Nephron (organoid): ENCODE measurements at regions not wholly inside any gene's neighbourhood (a gene's known extent, or its start where the extent isn't known, plus 50 kb on each side); places are given as distances from the start of the nearest gene placed in this dataset.

Experiments used
- H3K27ac Mint-ChIP-seq, 3 experiments: 2 replicates each; pipeline ENCODE4 v1.8.0; 2020; ENCODE audit warnings: mixed read lengths in 3 of 3, mild to moderate bottlenecking in 2 of 3, moderate library complexity in 1 of 3
- H3K27me3 Mint-ChIP-seq: 2 replicates; pipeline ENCODE4 v1.8.0; 2021; ENCODE audit warnings: low read depth, mild to moderate bottlenecking, moderate library complexity, mixed read lengths
- H3K36me3 Mint-ChIP-seq: 2 replicates; pipeline ENCODE4 v1.8.0; 2020; ENCODE audit warnings: low read depth, mixed read lengths
- H3K4me1 Mint-ChIP-seq: 2 replicates; pipeline ENCODE4 v1.8.0; 2020; ENCODE audit warnings: mixed read lengths
- H3K4me3 Mint-ChIP-seq, 3 experiments: 2 replicates each; pipeline ENCODE4 v1.8.0; 2020; ENCODE audit warnings: mild to moderate bottlenecking in 3 of 3, mixed read lengths in 3 of 3, moderate library complexity in 2 of 3
- H3K9me3 Mint-ChIP-seq: 2 replicates; pipeline ENCODE4 v1.8.0; 2020; ENCODE audit warnings: mixed read lengths
- TF ChIP-seq, protein P1 (sequence below), 3 experiments: fragments of 200-600 bp; sonication (generic); IDR thresholded peaks; one replicate each; pipeline ENCODE4 v1.5.0; 2021; ENCODE audit warnings: antibody characterized with exemption in 3 of 3; ENCODE audit not compliant: unreplicated experiment in 3 of 3

DNA sequence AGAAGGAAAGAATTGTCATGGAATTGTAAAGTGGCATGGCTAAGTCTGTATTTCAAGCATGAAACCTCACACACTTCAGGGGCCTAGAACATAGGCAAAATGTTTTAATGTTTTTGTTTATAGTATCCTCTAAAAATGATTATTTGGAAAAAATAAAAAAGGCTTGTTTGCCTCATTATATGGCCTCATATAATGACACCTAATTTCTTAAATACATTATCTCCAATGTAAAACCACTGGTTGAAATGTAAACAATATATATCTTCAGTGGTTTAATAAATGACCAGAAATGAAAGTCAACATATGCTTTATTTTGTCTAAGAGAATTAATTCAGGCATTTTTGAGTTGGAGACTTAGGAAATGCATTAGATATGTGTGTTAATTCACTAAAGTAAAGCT lies 1736.6 kb downstream of the EFNA5 start:
- Mint-ChIP-seq H3K27me3 (no peaks in the 10 kb centered on the region), H3K4me3 (no peak overlapping the region), H3K9me3 (peaks cover 15% of the 10 kb centered on the region), H3K36me3 (no peaks in the 10 kb centered on the region), H3K27ac (no peak overlapping the region), H3K4me1 (peaks cover 8% of the 10 kb centered on the region)
- TF ChIP-seq, protein P1, sequence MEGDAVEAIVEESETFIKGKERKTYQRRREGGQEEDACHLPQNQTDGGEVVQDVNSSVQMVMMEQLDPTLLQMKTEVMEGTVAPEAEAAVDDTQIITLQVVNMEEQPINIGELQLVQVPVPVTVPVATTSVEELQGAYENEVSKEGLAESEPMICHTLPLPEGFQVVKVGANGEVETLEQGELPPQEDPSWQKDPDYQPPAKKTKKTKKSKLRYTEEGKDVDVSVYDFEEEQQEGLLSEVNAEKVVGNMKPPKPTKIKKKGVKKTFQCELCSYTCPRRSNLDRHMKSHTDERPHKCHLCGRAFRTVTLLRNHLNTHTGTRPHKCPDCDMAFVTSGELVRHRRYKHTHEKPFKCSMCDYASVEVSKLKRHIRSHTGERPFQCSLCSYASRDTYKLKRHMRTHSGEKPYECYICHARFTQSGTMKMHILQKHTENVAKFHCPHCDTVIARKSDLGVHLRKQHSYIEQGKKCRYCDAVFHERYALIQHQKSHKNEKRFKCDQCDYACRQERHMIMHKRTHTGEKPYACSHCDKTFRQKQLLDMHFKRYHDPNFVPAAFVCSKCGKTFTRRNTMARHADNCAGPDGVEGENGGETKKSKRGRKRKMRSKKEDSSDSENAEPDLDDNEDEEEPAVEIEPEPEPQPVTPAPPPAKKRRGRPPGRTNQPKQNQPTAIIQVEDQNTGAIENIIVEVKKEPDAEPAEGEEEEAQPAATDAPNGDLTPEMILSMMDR (IDR thresholded peaks at IDR 0.05; ENCODE audit: unreplicated experiment in 3 of 3), result no peak

DNA sequence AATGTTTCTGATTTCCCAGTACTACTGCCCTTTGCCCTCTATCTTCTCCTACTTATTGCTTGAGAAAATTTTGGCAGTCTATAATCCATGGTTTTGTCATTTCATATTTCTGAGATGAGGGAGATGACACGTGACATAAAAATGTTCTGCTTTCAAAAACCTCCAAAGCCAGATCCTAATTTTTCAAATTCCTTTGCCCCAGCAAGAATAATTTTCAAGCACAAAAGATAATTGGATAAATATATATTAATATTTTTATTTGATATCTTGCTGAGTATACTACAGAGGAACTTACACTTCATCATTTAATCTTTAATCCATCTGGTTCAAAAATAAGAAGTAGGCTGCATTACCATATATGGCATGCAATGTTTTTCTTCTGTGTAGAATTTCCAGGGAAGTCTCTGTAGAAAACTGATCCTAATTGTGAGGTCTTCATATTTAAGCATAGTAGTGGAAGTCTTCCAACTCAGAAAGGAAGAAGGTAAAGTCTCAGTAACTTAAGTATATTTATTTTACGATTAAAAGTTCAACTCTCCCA lies 1738.8 kb downstream of the EFNA5 start:
- Mint-ChIP-seq H3K9me3 (no peaks in the 10 kb centered on the region), H3K4me3 (no peak overlapping the region), H3K27me3 (no peaks in the 10 kb centered on the region), H3K36me3 (no peaks in the 10 kb centered on the region), H3K4me1 (peaks cover 8% of the 10 kb centered on the region), H3K27ac (peak overlapping the region; percentile 48 to 86 (median 64))
- TF ChIP-seq, protein P1 (IDR thresholded peaks at IDR 0.05; ENCODE audit: unreplicated experiment in 3 of 3), result no peak

DNA sequence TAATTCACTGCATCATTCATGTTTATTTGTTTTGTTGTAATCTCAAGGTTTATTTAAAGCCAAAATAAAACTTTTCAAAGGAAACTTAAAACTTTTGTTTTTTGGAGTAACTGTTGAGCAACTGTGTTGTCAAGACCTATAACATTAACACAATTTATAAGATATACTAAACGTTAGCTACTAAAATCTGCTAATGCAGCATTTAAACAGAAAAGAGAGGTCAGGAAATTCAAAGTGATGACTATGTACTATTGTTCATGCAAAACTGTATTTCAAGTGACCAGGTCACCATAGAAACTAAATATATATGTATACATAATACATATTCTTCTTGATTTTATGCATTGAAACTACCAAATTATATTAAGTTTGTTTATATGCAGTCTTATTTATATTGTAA lies 1740.9 kb downstream of the EFNA5 start:
- Mint-ChIP-seq H3K27ac (peak overlapping the region in 1 of 3 experiments; percentile 44), H3K4me3 (no peak overlapping the region), H3K27me3 (no peaks in the 10 kb centered on the region), H3K36me3 (no peaks in the 10 kb centered on the region), H3K9me3 (no peaks in the 10 kb centered on the region), H3K4me1 (peaks cover 8% of the 10 kb centered on the region)
- TF ChIP-seq, protein P1 (IDR thresholded peaks at IDR 0.05; ENCODE audit: unreplicated experiment in 3 of 3), result no peak

DNA sequence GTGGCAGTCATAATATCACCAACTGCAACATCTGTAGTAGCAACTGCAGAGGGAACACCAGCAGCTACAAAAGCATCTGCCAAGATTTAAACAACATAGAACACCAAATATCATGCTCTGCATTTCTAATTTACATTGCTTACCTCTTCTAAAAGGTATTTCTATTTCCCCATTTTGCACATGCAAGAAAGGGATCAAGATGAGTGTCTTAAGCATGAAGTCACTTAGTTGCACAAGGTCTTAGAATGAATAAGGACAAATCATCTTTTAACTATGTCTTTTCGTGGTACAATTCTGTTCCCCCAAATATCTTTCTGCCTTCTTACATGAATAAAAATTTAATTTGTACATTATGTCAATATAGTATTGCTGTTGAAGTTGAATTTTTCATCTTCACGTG lies 1746.4 kb downstream of the EFNA5 start:
- Mint-ChIP-seq H3K27ac (no peak overlapping the region), H3K36me3 (peaks cover 3% of the 10 kb centered on the region), H3K4me3 (no peak overlapping the region), H3K9me3 (no peaks in the 10 kb centered on the region), H3K27me3 (no peaks in the 10 kb centered on the region), H3K4me1 (no peaks in the 10 kb centered on the region)
- TF ChIP-seq, protein P1 (IDR thresholded peaks at IDR 0.05; ENCODE audit: unreplicated experiment in 3 of 3), result no peak

DNA sequence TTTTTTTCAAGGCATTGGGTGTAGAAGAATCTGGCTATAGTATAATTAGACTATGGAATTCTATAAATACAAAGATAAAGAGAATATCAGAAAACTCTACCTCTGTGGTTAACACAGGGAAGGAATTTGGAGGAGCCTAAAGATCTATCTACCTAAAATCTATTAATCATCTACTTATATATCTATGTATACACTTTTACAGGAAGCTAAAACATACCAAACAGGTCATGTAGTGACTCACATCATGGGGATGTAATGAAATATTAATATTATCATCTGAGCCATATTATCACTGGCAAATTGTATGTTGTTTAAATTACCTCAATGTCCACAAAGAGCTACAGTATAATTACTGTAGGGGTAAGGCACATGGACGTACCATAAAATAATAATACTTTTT lies 1748.2 kb downstream of the EFNA5 start:
- Mint-ChIP-seq H3K4me3 (no peak overlapping the region), H3K9me3 (peaks cover 5% of the 10 kb centered on the region), H3K36me3 (peaks cover 8% of the 10 kb centered on the region), H3K27me3 (no peaks in the 10 kb centered on the region), H3K4me1 (peaks cover 7% of the 10 kb centered on the region), H3K27ac (no peak overlapping the region)
- TF ChIP-seq, protein P1 (IDR thresholded peaks at IDR 0.05; ENCODE audit: unreplicated experiment in 3 of 3), result no peak

DNA sequence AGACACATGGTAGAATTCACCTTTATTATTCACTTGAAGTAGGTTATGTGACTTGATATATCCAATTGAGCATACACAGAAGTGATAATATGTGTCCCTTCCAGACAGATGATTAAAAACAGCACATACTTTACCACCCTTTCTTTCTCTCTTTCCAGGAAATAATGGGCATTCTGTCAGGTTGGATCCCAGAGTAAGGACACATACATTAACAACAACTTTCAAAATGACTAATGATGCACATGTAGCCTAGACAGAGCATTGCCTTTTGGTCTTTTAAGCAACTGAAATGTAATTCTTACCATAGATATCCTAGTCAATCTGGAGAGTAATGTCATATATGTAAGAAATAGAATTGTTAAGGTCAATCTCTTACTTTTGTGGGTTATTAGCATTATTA lies 1748.7 kb downstream of the EFNA5 start:
- no peak overlapping the region for H3K27ac Mint-ChIP-seq
- no peak overlapping the region for H3K4me3 Mint-ChIP-seq
- peaks cover 8% of the 10 kb centered on the region for H3K36me3 Mint-ChIP-seq
- H3K9me3 Mint-ChIP-seq, result peaks cover 5% of the 10 kb centered on the region
- peaks cover 11% of the 10 kb centered on the region for H3K4me1 Mint-ChIP-seq
- TF ChIP-seq, protein P1 (IDR thresholded peaks at IDR 0.05; ENCODE audit: unreplicated experiment in 3 of 3), result no peak
- H3K27me3 Mint-ChIP-seq, result no peaks in the 10 kb centered on the region
